Endothelial cell of umbilical vein (primary cell): ENCODE measurements at regions not wholly inside any gene's neighbourhood (a gene's known extent, or its start where the extent isn't known, plus 50 kb on each side); places are given as distances from the start of the nearest gene placed in this dataset.

Source experiments
- BruUV-seq: library from RNA; stranded (reverse); fragments of 400-500 nt; replicated peaks from 2 replicates; lab custom pipeline; 2021; lab: Mats Ljungman, UMichigan
- CTCF ChIA-PET: fragments of 300-600, 350-600 bp; sonication (Branson Sonifier 250); formaldehyde crosslinking; loops from one replicate; lab custom pipeline; 2021; ENCODE audit warnings: antibody characterized with exemption, inconsistent platforms; lab: Charles Lee
- POLR2A ChIA-PET: fragments of 300-600, 350-600 bp; sonication (Branson Sonifier 250); formaldehyde crosslinking; loops from one replicate; lab custom pipeline; 2021; ENCODE audit warnings: antibody characterized with exemption, inconsistent platforms; lab: Charles Lee
- DNase-seq: peaks from one replicate; pipeline ENCODE4 v3.0.0-alpha.2; 2011; ENCODE audit warnings: low read depth, low spot score
- FAIRE-seq: peaks from 2 replicates; lab custom pipeline; 2011; peaks lifted over from hg19 to GRCh38; lab: Jason Lieb, UNC
- H2AFZ ChIP-seq: 2 replicates; pipeline ENCODE4 v1.6.0; 2012; ENCODE audit warnings: low read depth, low read length, control low read depth, inconsistent platforms
- H3K27ac ChIP-seq: 2 replicates; pipeline ENCODE4 v1.5.1; 2011; ENCODE audit warnings: low read depth, mild to moderate bottlenecking, control low read depth, low read length, moderate library complexity; ENCODE audit not compliant: insufficient read depth
- H3K27me3 ChIP-seq, 2 experiments: 2 replicates each; pipeline versions ENCODE4 v1.6.0 to v1.6.1; 2011; ENCODE audit warnings: low read length in 2 of 2, mixed read lengths in 1 of 2; ENCODE audit not compliant: control insufficient read depth in 2 of 2, insufficient read depth in 2 of 2
- H3K36me3 ChIP-seq, 2 experiments: 2 replicates in 1 of 2; 3 replicates in 1 of 2; pipeline ENCODE4 v1.5.1; 2011; ENCODE audit warnings: low read length in 2 of 2, mild to moderate bottlenecking in 1 of 2, moderate library complexity in 1 of 2; ENCODE audit not compliant: control insufficient read depth in 2 of 2, insufficient read depth in 2 of 2; ENCODE audit errors: extremely low read depth in 1 of 2
- H3K4me1 ChIP-seq: 3 replicates; pipeline ENCODE4 v1.5.1; 2011; ENCODE audit warnings: mild to moderate bottlenecking, low read length; ENCODE audit not compliant: control insufficient read depth, insufficient read depth; ENCODE audit errors: extremely low read depth
- H3K4me2 ChIP-seq: 2 replicates; pipeline ENCODE4 v1.6.1; 2011; ENCODE audit warnings: low read length, control low read depth, mixed read lengths; ENCODE audit not compliant: insufficient read depth
- H3K4me3 ChIP-seq, 3 experiments: fragments of 200-600 bp in 1 of 3; sonication (generic), shearing (Covaris generic) in 1 of 3; replicated peaks in 1 of 3; 2 replicates each; pipeline ENCODE4 v1.5.1; 2011 to 2016; ENCODE audit warnings: control low read depth in 3 of 3, low read length in 3 of 3, mild to moderate bottlenecking in 2 of 3, inconsistent platforms in 1 of 3, low read depth in 1 of 3, moderate library complexity in 1 of 3; ENCODE audit not compliant: insufficient read depth in 1 of 3
- H3K79me2 ChIP-seq: 2 replicates; pipeline ENCODE4 v1.6.0; 2012; ENCODE audit warnings: low read length, inconsistent platforms; ENCODE audit not compliant: control insufficient read depth, insufficient read depth
- H3K9ac ChIP-seq: replicated peaks from 2 replicates; pipeline ENCODE3; 2011; ENCODE audit warnings: low read length, control low read depth; ENCODE audit not compliant: insufficient read depth; ENCODE audit errors: extremely low read depth
- H3K9me1 ChIP-seq: replicated peaks from 3 replicates; pipeline ENCODE4 v1.6.0; 2011; ENCODE audit warnings: mild to moderate bottlenecking, low read length; ENCODE audit not compliant: control insufficient read depth, insufficient read depth; ENCODE audit errors: extremely low read depth
- H3K9me3 ChIP-seq: replicated peaks from 2 replicates; pipeline ENCODE4 v1.5.1; 2012; ENCODE audit warnings: low read length, inconsistent platforms; ENCODE audit not compliant: control insufficient read depth, insufficient read depth
- H4K20me1 ChIP-seq: replicated peaks from 2 replicates; pipeline ENCODE3; 2011; ENCODE audit warnings: mild to moderate bottlenecking, low read length; ENCODE audit not compliant: control insufficient read depth, insufficient read depth; ENCODE audit errors: extremely low read depth
- CTCF ChIP-seq, 2 donors: IDR thresholded peaks; 1 replicate in 1 of 2; 2 replicates in 1 of 2; pipeline ENCODE4 v1.5.1; 2011; ENCODE audit warnings: low read length in 2 of 2, mild to moderate bottlenecking in 2 of 2, moderate library complexity in 2 of 2, control low read depth in 1 of 2, inconsistent platforms in 1 of 2, low read depth in 1 of 2; ENCODE audit not compliant: insufficient read depth in 1 of 2; ENCODE audit errors: extremely low read depth in 1 of 2
- EZH2 ChIP-seq: IDR thresholded peaks from 2 replicates; pipeline ENCODE4 v1.6.1; 2012; ENCODE audit warnings: borderline replicate concordance, low read depth, mild to moderate bottlenecking, moderate library complexity, low read length, inconsistent platforms; ENCODE audit not compliant: severe bottlenecking
- FOS ChIP-seq: IDR thresholded peaks from 2 replicates; pipeline ENCODE4 v1.6.1; 2011; ENCODE audit warnings: mild to moderate bottlenecking, low read length, moderate library complexity, borderline replicate concordance; ENCODE audit not compliant: insufficient read depth
- GATA2 ChIP-seq: IDR thresholded peaks from 2 replicates; pipeline ENCODE4 v1.7.0; 2011; ENCODE audit warnings: low read depth, mild to moderate bottlenecking, moderate library complexity, mixed read lengths, low read length; ENCODE audit not compliant: insufficient read length, insufficient read depth
- JUN ChIP-seq: IDR thresholded peaks from 2 replicates; pipeline ENCODE4 v1.6.1; 2011; ENCODE audit warnings: borderline replicate concordance, low read depth; ENCODE audit not compliant: insufficient read length, insufficient read depth
- MAX ChIP-seq: IDR thresholded peaks from 2 replicates; pipeline ENCODE4 v1.6.1; 2011; ENCODE audit not compliant: insufficient read depth, insufficient read length
- MYC ChIP-seq: IDR thresholded peaks from one replicate; pipeline ENCODE4 v1.6.1; 2011; ENCODE audit warnings: mild to moderate bottlenecking, low read depth, low read length
- POLR2A ChIP-seq: IDR thresholded peaks from 2 replicates; pipeline ENCODE4 v1.6.1; 2012; ENCODE audit warnings: low read depth, mild to moderate bottlenecking, control low read depth, low read length
- POLR2AphosphoS5 ChIP-seq: IDR thresholded peaks from 2 replicates; pipeline ENCODE4 v1.6.1; 2012; ENCODE audit warnings: low read depth, mild to moderate bottlenecking, control low read depth, low read length, moderate library complexity; ENCODE audit not compliant: insufficient read depth
- dilution Hi-C: fragments of 300-500 bp; cut with MboI; formaldehyde crosslinking; loops from one replicate; pipeline ENCODE4 v1.15.0; 2019; ENCODE audit warnings: low sequenced_read_pairs; ENCODE audit not compliant: extremely low pct_ligation_motif_present
- intact Hi-C: fragments of 100-400 bp; cut with micrococcal nuclease; formaldehyde crosslinking; loops from one replicate; pipeline ENCODE4 v1.10.0; 2022

DNA sequence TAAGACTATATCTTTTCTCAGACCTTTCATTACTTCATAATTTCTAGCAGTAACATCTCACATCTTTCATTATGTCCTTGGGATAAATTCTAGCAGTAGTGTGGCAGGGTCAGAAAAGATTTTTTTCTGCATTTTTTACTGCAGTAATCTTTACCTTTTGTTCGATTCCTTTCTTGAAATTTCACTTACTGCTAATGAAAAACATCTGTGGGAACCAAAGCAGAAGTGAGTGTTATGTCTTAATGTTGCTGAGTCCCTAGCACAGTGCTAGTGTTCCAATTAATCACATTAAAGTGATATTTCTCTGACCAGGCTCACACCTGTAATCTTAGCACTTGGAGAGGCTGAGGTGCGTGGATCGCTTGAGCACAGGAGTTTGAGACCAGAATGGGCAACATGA is 123.6 kb downstream of the EHF start:
- Histone ChIP-seq H3K9ac (no peak overlapping the region), H3K4me3 (no peak overlapping the region), H2AFZ (no peak overlapping the region), H3K9me3 (no peaks in the 10 kb centered on the region), H3K4me1 (no peaks in the 10 kb centered on the region), H3K79me2 (no peaks in the 10 kb centered on the region), H3K36me3 (no peaks in the 10 kb centered on the region), H3K27me3 (peaks cover 2 to 7% of the 10 kb centered on the region in 2 experiments), H3K9me1 (no peaks in the 10 kb centered on the region), H4K20me1 (no peaks in the 10 kb centered on the region), H3K27ac (no peak overlapping the region), H3K4me2 (no peak overlapping the region)
- TF ChIP-seq MAX = no peak
- TF ChIP-seq POLR2A = no peak
- TF ChIP-seq JUN = no peak
- intact Hi-C loops (no loop called here), dilution Hi-C loops (no loop called here)
- POLR2A ChIA-PET = no interaction called here
- CTCF ChIA-PET = no interaction called here
- DNase-seq (no peak), FAIRE-seq (no peak)
- no TSS peak for BruUV-seq

- Histone ChIP-seq H3K4me3 (no peak overlapping the region), H3K9me3 (no peaks in the 10 kb centered on the region), H3K79me2 (no peaks in the 10 kb centered on the region), H3K27me3 (peaks cover 0 to 7% of the 10 kb centered on the region in 2 experiments), H3K27ac (no peak overlapping the region), H3K9ac (no peak overlapping the region), H3K4me2 (no peak overlapping the region), H2AFZ (no peak overlapping the region), H3K4me1 (no peaks in the 10 kb centered on the region), H4K20me1 (no peaks in the 10 kb centered on the region), H3K36me3 (no peaks in the 10 kb centered on the region), H3K9me1 (no peaks in the 10 kb centered on the region)
- no TSS peak for BruUV-seq
- TF ChIP-seq MYC (no peak), POLR2A (no peak), POLR2AphosphoS5 (no peak), GATA2 (no peak), FOS (no peak), MAX (no peak), EZH2 (no peak), JUN (no peak), CTCF (IDR thresholded peaks at IDR 0.05; ENCODE audit: extremely low read depth in 1 of 2, insufficient read depth in 1 of 2, low read depth in 1 of 2, low read length in 2 of 2) (no peak)
- CTCF ChIA-PET = no interaction called here
- POLR2A ChIA-PET = no interaction called here
- DNase-seq (no peak), FAIRE-seq (no peak)
- dilution Hi-C loops = no loop called here
- intact Hi-C loops = no loop called here
These were observed 117.3 kb downstream of the EHF start for GRCh38 chr11:34738237-34738636.
